ENCODE measurements at regions not wholly inside any gene's neighbourhood (a gene's known extent, or its start where the extent isn't known, plus 50 kb on each side); places are given as distances from the start of the nearest gene placed in this dataset.
"Not testable (repeated sequence)": the region's sequence is repeated elsewhere in the genome, so short reads cannot be mapped to it uniquely, and the experiment has no call there.

- TF ChIP-seq, protein P1, sequence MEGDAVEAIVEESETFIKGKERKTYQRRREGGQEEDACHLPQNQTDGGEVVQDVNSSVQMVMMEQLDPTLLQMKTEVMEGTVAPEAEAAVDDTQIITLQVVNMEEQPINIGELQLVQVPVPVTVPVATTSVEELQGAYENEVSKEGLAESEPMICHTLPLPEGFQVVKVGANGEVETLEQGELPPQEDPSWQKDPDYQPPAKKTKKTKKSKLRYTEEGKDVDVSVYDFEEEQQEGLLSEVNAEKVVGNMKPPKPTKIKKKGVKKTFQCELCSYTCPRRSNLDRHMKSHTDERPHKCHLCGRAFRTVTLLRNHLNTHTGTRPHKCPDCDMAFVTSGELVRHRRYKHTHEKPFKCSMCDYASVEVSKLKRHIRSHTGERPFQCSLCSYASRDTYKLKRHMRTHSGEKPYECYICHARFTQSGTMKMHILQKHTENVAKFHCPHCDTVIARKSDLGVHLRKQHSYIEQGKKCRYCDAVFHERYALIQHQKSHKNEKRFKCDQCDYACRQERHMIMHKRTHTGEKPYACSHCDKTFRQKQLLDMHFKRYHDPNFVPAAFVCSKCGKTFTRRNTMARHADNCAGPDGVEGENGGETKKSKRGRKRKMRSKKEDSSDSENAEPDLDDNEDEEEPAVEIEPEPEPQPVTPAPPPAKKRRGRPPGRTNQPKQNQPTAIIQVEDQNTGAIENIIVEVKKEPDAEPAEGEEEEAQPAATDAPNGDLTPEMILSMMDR (IDR thresholded peaks at IDR 0.05; ENCODE audit: low read depth, low read length): no peak
- DNase-seq (ENCODE audit: extremely low read depth, low read depth): no peak
Measured at GRCh38 chr4:125229596-125230058, 85.1 kb upstream of the FAT4 start.

DNA sequence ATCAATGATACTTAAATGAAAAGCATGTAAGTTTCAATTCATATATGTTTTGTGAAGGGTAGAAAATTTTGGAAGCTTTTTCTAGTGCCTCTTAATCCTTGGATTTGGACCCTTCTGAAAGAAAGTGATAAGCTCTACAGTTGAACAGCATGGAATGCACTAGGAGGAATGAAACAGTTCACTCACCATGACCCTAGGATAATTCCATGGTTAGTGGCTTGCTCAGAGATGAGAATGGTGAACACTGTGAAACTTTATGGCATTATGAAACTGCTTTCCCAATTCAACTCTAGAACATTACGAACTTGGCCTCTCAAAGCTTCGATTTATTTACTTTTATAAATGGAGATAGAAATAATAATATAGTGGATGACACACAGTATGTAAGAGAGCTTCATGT lies 88.9 kb upstream of the FAT4 start:
- TF ChIP-seq, protein P1 (IDR thresholded peaks at IDR 0.05; ENCODE audit: low read depth, low read length): no peak
- no peak for DNase-seq (ENCODE audit: extremely low read depth, low read depth)

GRCh38 chr4:125200556-125200955 lies 114.2 kb upstream of the FAT4 start:
- no peak for DNase-seq (ENCODE audit: extremely low read depth, low read depth)
- TF ChIP-seq, protein P1 (IDR thresholded peaks at IDR 0.05; ENCODE audit: low read depth, low read length): no peak

DNA sequence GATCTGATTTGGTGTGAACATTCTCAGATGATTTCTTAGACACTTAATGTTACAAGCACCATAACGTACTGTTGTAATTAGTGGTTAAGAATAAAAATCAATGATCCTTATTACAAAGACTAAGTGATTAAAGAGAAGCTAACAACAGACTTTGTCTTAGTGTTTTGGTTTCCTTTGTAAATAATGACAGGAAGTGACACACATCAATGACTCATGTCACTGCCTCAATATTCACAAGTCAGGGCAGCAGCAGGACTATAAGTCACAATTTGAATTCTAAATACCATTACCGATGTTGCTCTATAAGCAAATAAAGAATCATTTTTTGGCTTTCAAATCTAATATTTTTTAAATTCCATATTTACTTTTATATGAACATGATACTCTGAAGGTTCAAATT lies 115.8 kb upstream of the FAT4 start:
- TF ChIP-seq, protein P1 (IDR thresholded peaks at IDR 0.05; ENCODE audit: low read depth, low read length): no peak
- DNase-seq (ENCODE audit: extremely low read depth, low read depth): no peak

- not testable (repeated sequence) for DNase-seq (ENCODE audit: extremely low read depth, low read depth)
Measured at GRCh38 chr4:125191874-125192459, 122.8 kb upstream of the FAT4 start.

- TF ChIP-seq, protein P1 (IDR thresholded peaks at IDR 0.05; ENCODE audit: low read depth, low read length): no peak
- no peak for DNase-seq (ENCODE audit: extremely low read depth, low read depth)
Measured at GRCh38 chr4:125191232-125191631, 123.5 kb upstream of the FAT4 start.

DNA sequence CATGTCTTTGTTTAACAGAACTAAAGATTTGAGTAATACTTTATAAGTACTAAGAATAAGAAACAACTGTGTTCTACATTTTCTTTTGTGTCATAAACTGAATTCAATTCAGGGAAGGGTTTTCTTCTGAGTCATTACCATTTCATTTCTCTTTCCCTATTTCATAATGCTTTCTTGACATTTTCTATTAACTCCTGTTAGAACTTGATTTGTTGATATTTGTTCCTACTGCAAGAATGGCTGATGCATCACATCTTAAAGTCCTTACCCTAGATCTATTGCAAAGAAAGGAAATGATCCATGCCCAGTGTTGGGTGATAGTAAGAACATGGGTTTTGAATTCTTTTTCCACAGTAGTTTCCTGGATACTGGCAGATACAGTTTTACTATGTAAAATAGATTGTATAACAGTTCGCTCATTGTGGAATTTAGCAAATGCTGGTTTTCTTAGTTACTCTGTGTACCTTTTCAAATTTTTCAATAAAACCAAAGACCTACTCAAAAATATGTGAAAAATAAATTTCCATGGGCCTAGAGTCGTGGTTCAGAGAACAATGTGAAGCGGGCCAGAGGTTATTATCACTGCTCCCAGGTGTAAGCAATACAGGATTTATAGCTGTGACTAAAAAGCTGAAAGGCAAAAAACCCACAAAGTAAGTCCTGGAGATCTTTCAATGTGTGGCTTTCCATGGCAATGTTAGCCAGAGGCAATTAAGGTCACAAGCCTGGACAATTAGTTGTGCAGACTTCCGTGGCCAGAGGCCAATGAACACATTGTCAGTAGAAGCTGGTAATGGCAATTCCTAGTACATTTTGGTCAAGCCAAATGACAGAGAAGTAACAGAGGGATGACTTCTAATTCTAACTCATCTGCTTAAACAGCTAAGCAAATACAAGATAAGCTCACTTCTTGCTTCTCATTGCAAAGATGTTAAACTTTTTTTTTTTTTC lies 127.3 kb upstream of the FAT4 start:
- peak; percentile 77 for DNase-seq (ENCODE audit: extremely low read depth, low read depth)

More for the DNA sequence above, 127.3 kb upstream of the FAT4 start:
- TF ChIP-seq, protein P1 (IDR thresholded peaks at IDR 0.05; ENCODE audit: low read depth, low read length): no peak

Measured in AG09319 (cell line).